Transverse colon (tissue), 3 donors: ENCODE measurements at regions not wholly inside any gene's neighbourhood (a gene's known extent, or its start where the extent isn't known, plus 50 kb on each side); places are given as distances from the start of the nearest gene placed in this dataset.

Experiments
- CTCF ChIP-seq, 5 experiments: fragments of 200-600 bp in 3 of 5; fragments of 450-650 bp in 2 of 5; sonication (generic) in 3 of 5; IDR thresholded peaks; 1 replicate in 2 of 5; 2 replicates in 3 of 5; pipeline ENCODE4 v1.5.1; 2016 to 2017; ENCODE audit warnings: antibody characterized with exemption in 5 of 5, inconsistent platforms in 3 of 5, mild to moderate bottlenecking in 2 of 5, moderate library complexity in 1 of 5
- POLR2A ChIP-seq: fragments of 450-650 bp; IDR thresholded peaks from one replicate; pipeline ENCODE4 v1.6.1; 2016; ENCODE audit warnings: antibody characterized with exemption, mild to moderate bottlenecking, moderate library complexity

DNA sequence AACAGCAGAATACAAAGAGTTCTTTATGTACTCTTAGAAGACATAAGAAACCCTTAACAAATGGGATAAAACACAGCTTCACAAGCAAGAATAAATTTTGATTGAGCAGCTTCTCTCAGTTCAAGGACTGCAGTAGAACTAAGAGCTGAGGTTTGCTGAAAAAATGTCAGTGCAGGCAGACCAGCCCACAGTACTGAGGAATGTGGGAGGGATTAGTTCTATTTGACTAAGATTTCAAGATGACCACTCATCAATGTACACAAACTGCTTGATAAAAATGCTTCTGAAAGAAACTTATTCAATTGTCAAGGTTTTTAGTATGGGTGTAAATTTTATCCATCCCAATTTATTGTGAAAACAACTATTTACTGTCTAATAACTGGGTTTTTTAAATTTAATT, 138.4 kb downstream of the SEC23A start:
- TF ChIP-seq CTCF (IDR thresholded peaks at IDR 0.05) = no peak
- no peak for TF ChIP-seq POLR2A
